CD1c-positive myeloid dendritic cell (primary cell): ENCODE measurements at regions not wholly inside any gene's neighbourhood (a gene's known extent, or its start where the extent isn't known, plus 50 kb on each side); places are given as distances from the start of the nearest gene placed in this dataset.
"Not testable (repeated sequence)": the region's sequence is repeated elsewhere in the genome, so short reads cannot be mapped to it uniquely, and the experiment has no call there.

Experiments used
- DNase-seq: peaks from one replicate; pipeline ENCODE4 v3.0.0-alpha.2; 2016; ENCODE audit errors: extremely low spot score

GRCh38 chr2:123696799-123697410 is 328.2 kb upstream of the CNTNAP5 start:
- DNase-seq = no peak

DNA sequence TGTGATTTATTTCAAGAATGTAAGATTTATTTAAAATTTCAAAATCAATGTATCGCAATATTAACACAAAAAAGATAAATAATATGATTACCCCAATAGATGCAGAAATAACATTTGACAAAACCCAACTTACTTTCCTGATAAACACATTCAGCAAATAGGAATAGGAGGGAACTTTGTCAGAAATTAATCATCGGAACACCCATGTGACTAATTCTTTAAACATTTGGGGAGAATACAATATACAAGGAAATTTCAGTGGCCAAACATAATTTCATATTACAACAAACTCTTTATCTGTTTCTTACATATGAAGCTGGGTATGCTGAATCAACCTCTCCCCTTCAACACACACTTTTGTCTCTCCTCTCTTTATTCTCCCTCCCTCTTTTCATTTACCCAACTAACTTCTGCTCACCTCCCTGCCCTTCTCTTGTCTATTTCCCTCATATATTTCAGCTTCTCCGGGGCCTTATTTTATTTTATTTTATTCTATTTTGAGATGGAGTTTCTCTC is 309.6 kb upstream of the CNTNAP5 start:
- DNase-seq = no peak

DNA sequence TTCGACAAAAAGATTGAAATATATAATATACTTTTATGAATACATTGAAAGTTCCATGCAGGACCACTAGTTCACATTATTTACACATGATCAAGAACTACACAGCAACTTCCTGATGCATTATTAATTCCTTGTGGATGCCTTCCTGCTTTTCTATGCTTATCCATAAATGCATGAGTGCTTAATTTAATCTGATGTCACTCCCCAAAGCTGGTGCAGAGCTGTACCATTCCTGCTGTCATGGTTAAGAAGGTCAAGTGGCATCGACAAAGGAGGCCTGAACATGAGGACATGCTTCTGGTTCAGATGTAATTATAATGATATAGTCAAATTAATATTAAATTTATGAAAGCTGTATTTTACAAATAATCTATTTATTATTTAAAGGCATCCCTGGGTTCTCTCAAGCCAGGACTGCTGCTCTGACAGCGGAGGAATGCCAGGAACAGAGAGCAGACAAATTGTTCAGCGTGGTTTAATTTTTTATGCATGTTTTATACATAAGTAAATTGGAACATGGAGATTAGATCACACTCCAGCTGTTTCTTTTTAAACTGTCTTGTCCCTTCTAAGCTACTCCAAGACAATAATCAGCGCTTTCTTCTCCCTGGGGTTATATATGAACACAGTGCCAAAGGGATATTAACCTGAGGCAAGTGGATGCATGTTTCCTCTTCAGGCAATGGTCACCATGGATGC is 307.3 kb upstream of the CNTNAP5 start:
- no peak for DNase-seq

GRCh38 chr2:123720760-123721159 is 304.3 kb upstream of the CNTNAP5 start:
- DNase-seq = no peak

GRCh38 chr2:123723706-123724105 is 301.4 kb upstream of the CNTNAP5 start:
- DNase-seq = no peak

- DNase-seq = no peak
Measured at GRCh38 chr2:123732563-123732962, 292.5 kb upstream of the CNTNAP5 start.

DNA sequence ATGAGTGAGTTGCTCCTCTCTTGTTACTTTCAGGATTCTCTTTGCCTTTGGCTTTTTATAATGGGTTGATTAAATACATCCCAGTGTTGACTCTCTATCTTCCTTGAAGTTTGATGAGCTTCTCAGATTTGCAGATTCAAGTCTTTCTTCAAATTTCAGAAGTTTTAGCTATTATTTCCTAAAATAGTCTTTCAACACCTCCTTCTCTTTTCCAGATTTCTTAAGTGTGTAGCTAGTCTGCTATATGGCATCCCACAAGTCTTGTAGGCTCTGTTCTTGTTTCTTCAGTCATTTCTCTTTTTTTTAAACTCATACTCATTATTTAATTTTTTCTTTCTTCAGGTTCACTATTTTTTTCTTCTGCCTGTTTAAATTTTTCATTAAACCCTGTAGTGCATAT is 287.7 kb upstream of the CNTNAP5 start:
- no peak for DNase-seq

DNA sequence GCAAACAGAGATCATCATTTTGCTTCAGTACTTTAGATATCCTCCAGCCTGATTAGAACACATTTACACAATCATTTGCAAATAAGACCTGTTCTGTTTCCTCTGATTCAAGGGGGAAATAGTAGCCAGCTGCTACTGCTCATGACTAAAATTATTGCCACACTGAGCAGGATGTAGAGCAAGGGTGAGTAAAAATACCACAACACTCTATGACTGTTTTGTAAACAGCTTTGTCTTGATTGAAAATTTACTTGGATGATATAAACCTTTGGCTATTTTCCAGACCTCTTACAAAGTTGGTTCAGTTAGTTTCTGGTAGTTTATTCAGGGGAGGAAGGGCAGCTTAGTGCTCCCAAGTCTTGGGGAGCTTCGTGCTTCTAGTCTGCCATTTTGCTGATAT is 286.4 kb upstream of the CNTNAP5 start:
- DNase-seq = no peak

DNA sequence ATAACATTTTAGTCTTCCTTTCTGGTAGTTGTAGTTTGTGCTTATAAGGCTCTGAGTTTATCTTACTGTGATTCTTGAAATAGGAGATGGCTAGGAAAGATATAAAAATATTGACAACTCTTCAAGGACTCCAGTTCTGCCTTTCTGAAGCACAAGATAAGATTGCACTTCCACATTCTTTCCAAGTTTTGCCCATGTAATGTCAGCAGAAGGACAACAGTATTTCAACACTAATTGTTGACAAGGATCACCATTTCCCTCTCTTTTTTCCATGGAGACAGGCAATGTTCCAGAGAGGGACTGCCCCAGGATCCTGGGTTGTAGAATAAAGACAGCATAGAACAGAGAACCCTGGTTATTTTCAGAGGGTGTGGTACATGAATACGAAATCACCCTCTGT is 279.1 kb upstream of the CNTNAP5 start:
- no peak for DNase-seq

DNA sequence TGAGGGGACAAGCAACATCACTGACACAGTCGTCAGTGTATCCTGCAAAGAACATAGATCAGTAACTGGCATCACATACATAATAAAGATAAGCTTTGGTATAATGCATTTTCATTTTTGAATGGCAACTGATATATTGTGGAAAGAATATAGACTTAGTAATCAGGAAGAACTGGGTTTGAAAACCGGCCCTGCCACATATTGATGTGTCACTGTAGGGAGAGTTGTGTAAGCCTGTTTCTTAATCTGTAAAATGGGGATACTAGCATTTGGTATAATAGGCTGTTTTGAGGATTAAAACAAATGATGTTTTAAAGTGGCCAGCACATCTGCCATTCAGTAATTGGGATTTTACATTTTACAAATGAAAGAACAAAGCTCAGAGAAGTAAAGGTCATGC is 277.8 kb upstream of the CNTNAP5 start:
- DNase-seq = no peak

- DNase-seq = no peak
Measured at GRCh38 chr2:123762221-123762620, 262.9 kb upstream of the CNTNAP5 start.

DNA sequence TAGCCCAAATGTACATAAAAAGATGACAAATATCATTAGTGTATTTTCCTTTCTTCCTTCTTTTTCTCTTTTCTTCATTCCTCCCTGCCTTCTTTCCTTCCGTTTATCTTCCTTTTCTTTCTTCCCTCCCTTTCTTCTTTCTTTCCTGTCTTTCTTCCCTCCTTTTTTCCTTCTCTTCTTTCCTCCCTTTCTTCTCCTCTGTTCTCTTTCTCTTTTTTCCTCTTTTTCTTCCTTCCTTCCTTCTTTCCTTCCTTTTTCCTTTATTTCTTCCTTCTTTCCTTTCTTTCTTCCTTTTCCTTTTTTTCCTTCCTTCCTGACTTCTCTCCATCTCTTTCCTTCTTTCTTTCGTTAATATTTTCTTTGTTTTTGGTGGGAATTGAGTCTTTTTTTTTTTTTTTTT is 256.9 kb upstream of the CNTNAP5 start:
- no peak for DNase-seq

DNA sequence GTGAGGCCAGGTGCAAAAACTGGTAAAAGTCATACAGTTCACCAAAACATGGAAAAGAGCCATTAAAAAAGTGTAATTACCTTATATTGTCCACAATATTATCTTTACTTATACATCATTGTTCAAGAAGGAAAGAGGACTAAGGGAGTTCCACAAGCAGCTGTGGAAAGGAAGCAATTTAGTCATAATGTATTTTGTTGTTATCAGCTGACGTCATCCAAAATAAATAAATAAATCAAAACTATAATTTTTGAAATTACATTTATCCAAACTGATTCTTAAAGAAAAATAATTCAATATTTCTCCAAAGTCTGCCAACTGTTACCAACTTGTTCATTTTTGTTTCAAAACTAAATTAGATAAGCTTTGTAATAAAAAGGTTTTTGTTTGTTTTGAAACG is 256.1 kb upstream of the CNTNAP5 start:
- no peak for DNase-seq

DNA sequence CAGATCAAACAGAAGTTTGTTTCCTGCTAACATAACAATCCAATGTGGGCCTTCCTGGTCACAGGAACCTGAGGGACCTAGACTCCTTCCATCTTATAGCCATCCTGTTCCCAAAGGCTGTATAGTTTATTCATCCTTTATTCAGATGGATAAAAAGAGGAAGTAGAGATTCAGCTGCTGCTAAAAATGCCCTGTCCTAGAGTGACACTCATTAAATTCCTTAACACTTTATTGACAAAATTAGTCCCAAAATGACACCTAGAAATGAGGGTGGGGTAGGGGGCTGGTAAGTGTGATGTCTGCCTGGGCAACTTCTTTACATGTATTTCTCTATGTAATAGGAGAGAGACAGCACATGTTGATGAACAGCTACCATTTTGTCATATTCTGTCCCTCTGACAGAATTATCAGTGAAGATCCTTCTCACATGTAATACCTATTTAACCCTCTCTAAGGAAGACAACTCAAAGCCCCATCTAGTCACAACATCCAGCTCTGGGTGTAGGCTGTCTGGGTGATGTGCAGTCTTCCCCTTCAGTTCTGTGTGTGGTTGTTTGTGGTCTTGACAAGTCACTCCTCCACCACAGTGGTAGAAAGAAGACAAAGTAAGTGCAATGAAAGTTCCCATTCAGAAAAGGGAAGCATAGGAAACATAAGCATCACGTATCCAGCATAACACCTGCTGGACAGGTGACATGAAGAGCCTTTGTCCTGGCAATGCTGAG is 253.9 kb upstream of the CNTNAP5 start:
- no peak for DNase-seq

DNA sequence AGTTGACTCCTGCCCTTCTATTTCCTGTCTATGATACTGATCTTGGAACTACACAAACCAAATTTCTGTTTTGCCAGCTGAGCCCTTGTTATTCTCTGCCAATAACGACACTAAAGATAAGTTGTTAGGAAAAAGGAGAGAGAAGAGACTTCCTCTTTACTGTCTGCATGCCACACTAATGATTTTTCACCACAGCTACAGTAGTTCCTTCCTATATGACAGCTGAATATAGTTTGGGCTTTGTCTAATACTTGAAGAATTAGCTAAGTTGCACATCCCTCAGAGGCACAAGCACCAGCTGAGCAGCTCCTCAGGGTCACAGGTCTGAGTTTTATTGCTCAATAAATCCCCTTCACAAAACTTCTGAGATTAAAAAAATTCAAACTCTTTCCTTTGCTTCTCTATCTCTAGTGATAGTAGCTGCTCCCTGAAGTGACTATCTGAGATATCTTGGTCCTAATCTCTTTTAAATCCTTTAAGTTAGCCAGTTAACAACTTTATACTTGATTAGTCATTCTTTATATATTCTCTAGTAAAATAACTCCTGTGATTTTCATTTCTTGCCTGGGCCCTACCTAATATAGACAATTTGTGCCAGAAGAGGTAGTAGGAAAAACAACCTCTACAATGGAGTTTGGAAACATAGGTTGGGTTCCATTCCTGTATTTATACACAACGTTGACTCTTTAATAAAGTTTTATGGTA is 253.0 kb upstream of the CNTNAP5 start:
- DNase-seq = no peak

DNA sequence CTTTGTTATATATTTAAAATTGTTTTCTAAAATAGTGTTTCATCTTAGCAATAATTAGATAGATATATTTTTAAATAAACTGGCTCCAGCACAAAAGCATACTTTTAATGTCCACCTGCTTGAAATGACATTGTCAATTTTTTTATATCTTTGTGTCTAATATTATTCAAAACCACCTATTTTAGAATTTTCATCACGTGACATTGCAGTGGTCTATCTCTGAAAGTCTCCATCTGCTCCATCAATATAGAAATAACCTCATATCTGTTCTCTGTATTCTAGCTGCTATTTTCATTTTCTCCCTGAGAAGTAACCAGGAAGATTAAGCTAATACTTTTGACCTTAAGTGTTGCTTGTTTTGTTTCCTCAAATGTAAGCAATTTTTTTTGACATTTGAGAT is 248.0 kb upstream of the CNTNAP5 start:
- DNase-seq = no peak

DNA sequence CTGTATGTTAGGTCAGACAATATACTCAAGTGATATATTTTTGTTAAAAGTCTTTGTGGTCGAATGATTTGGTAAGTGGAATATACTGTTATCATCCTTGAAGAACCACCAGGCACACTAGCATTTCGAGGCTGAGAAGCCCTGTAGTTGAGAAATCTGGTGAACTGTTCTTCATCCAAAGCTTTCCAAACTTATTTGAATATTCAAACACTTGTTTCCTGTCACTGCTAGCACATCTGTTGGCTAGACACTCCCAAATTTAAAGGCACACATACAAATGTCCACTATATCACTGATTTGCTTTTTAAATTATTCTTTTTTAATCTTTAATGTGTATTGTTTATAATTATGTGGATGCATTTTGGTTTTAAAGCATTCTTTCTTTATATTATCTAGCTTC is 241.9 kb upstream of the CNTNAP5 start:
- no peak for DNase-seq

- DNase-seq = no peak
Measured at GRCh38 chr2:123785332-123785731, 239.8 kb upstream of the CNTNAP5 start.

- no peak for DNase-seq
Measured at GRCh38 chr2:123791207-123791606, 233.9 kb upstream of the CNTNAP5 start.

- DNase-seq = no peak
Measured at GRCh38 chr2:123791684-123792083, 233.4 kb upstream of the CNTNAP5 start.

GRCh38 chr2:123804126-123804525 is 221.0 kb upstream of the CNTNAP5 start:
- not testable (repeated sequence) for DNase-seq

GRCh38 chr2:123805746-123806145 is 219.3 kb upstream of the CNTNAP5 start:
- DNase-seq = not testable (repeated sequence)
